GM23338 (cell line): ENCODE measurements at regions not wholly inside any gene's neighbourhood (a gene's known extent, or its start where the extent isn't known, plus 50 kb on each side); places are given as distances from the start of the nearest gene placed in this dataset.

Source experiments
- ATAC-seq: fragments of 200-7000 bp; cut with Tn5 transposase; 3 replicates; pipeline ENCODE4 v1.9.1; 2020
- DNase-seq: peaks from one replicate; pipeline ENCODE4 v3.0.0-alpha.2; 2015; ENCODE audit warnings: low spot score
- H2AFZ ChIP-seq: fragments of 200-600 bp; sonication (generic); 2 replicates; pipeline ENCODE4 v1.8.0; 2016; ENCODE audit warnings: antibody characterized with exemption, mild to moderate bottlenecking, moderate library complexity
- H3F3A ChIP-seq: fragments of 200-600 bp; sonication (generic); replicated peaks from 2 replicates; pipeline ENCODE4 v1.8.0; 2017; ENCODE audit warnings: antibody characterized with exemption, mixed run types, low read depth
- H3K27ac ChIP-seq: fragments of 200-600 bp; sonication (generic); 2 replicates; pipeline ENCODE4 v1.6.1; 2016; ENCODE audit warnings: low read depth
- H3K27me3 ChIP-seq: fragments of 200-600 bp; sonication (generic); 2 replicates; pipeline ENCODE4 v1.8.0; 2016; ENCODE audit warnings: mild to moderate bottlenecking, mixed run types, moderate library complexity; ENCODE audit not compliant: insufficient read depth
- H3K36me3 ChIP-seq: fragments of 200-600 bp; sonication (generic); 2 replicates; pipeline ENCODE4 v1.8.0; 2016; ENCODE audit warnings: mild to moderate bottlenecking; ENCODE audit not compliant: insufficient read depth
- H3K4me1 ChIP-seq: fragments of 200-600 bp; sonication (generic); 2 replicates; pipeline ENCODE4 v1.8.0; 2016; ENCODE audit warnings: mild to moderate bottlenecking, moderate library complexity; ENCODE audit not compliant: insufficient read depth
- H3K4me2 ChIP-seq: fragments of 200-600 bp; sonication (generic); 2 replicates; pipeline ENCODE4 v1.7.1; 2017; ENCODE audit warnings: mixed run types
- H3K4me3 ChIP-seq: fragments of 200-600 bp; sonication (generic); 2 replicates; pipeline ENCODE4 v1.6.1; 2016; ENCODE audit warnings: mixed run types
- H3K79me2 ChIP-seq: fragments of 200-600 bp; sonication (generic); replicated peaks from 2 replicates; pipeline ENCODE4 v1.8.0; 2017; ENCODE audit warnings: mild to moderate bottlenecking; ENCODE audit not compliant: insufficient read depth
- H3K9me2 ChIP-seq: fragments of 200-600 bp; sonication (generic); 2 replicates; pipeline ENCODE4 v1.8.0; 2017; ENCODE audit not compliant: insufficient read depth
- H4K20me1 ChIP-seq: fragments of 200-600 bp; sonication (generic); replicated peaks from 2 replicates; pipeline ENCODE4 v1.8.0; 2017; ENCODE audit warnings: mild to moderate bottlenecking; ENCODE audit not compliant: insufficient read depth
- H3K27ac Mint-ChIP-seq: 2 replicates; pipeline ENCODE4 v1.8.0; 2020; ENCODE audit warnings: inconsistent platforms, mild to moderate bottlenecking, moderate library complexity, mixed read lengths
- H3K27me3 Mint-ChIP-seq: 3 replicates; pipeline ENCODE4 v1.8.0; 2022; ENCODE audit warnings: low read depth, mild to moderate bottlenecking, moderate library complexity, mixed read lengths, inconsistent platforms; ENCODE audit not compliant: insufficient read depth, poor library complexity
- H3K36me3 Mint-ChIP-seq: 3 replicates; pipeline ENCODE4 v1.8.0; 2021; ENCODE audit warnings: low read depth, mild to moderate bottlenecking, inconsistent platforms, moderate library complexity, mixed read lengths
- H3K4me1 Mint-ChIP-seq: 3 replicates; pipeline ENCODE4 v1.8.0; 2020; ENCODE audit warnings: mild to moderate bottlenecking, inconsistent platforms, mixed read lengths
- H3K4me3 Mint-ChIP-seq: 3 replicates; pipeline ENCODE4 v1.8.0; 2021; ENCODE audit warnings: moderate library complexity, mild to moderate bottlenecking, inconsistent platforms, mixed read lengths
- H3K9me3 Mint-ChIP-seq: 3 replicates; pipeline ENCODE4 v1.8.0; 2020; ENCODE audit warnings: moderate library complexity, mild to moderate bottlenecking, inconsistent platforms, mixed read lengths
- CREB1 ChIP-seq: fragments of 250-450 bp; sonication (Bioruptor Pico); IDR thresholded peaks from 2 replicates; pipeline ENCODE4 v1.5.0; 2020; ENCODE audit warnings: low read depth, mild to moderate bottlenecking, moderate library complexity
- EZH2 ChIP-seq: fragments of 200-600 bp; sonication (generic); IDR thresholded peaks from one replicate; pipeline ENCODE4 v1.8.0; 2017; ENCODE audit warnings: antibody characterized with exemption, mild to moderate bottlenecking, low read depth; ENCODE audit not compliant: unreplicated experiment
- EZH2phosphoT487 ChIP-seq: fragments of 200-600 bp; sonication (generic); IDR thresholded peaks from one replicate; pipeline ENCODE4 v1.8.1; 2018; ENCODE audit warnings: antibody characterized with exemption; ENCODE audit not compliant: unreplicated experiment
- JUNB ChIP-seq: IDR thresholded peaks from one replicate; pipeline ENCODE4 v1.6.1; 2016; ENCODE audit warnings: antibody characterized with exemption; ENCODE audit not compliant: unreplicated experiment
- NANOG ChIP-seq: IDR thresholded peaks from 2 replicates; pipeline ENCODE4 v1.6.1; 2016; ENCODE audit warnings: antibody characterized with exemption, borderline replicate concordance
- POLR2AphosphoS5 ChIP-seq: IDR thresholded peaks from 2 replicates; pipeline ENCODE4 v1.6.1; 2016; ENCODE audit warnings: antibody characterized with exemption, low read depth
- STAT1 ChIP-seq: IDR thresholded peaks from one replicate; pipeline ENCODE4 v1.6.1; 2016; ENCODE audit warnings: antibody characterized with exemption; ENCODE audit not compliant: unreplicated experiment
- ZNF114 ChIP-seq: fragments of 250-450 bp; sonication (Bioruptor Pico); IDR thresholded peaks from 2 replicates; pipeline ENCODE4 v1.5.0; 2020; ENCODE audit warnings: mild to moderate bottlenecking, moderate library complexity
- ZNF331 ChIP-seq: fragments of 250-450 bp; sonication (Bioruptor Pico); IDR thresholded peaks from 2 replicates; pipeline ENCODE4 v1.5.0; 2020; ENCODE audit warnings: low read depth, mild to moderate bottlenecking, moderate library complexity
- TF ChIP-seq, protein P1 (sequence below): IDR thresholded peaks from one replicate; pipeline ENCODE4 v1.6.1; 2018; ENCODE audit warnings: antibody characterized with exemption; ENCODE audit not compliant: unreplicated experiment
- TF ChIP-seq, protein P2 (sequence below), 2 experiments: fragments of 200-600 bp in 1 of 2; sonication (generic) in 1 of 2; conservative IDR thresholded peaks; 2 replicates each; pipeline versions ENCODE4 v1.5.1 to v1.6.1; 2016 to 2017; ENCODE audit warnings: antibody characterized with exemption in 2 of 2, low read depth in 2 of 2, mild to moderate bottlenecking in 2 of 2, moderate library complexity in 1 of 2
- TF ChIP-seq, protein P3 (sequence below): fragments of 250-450 bp; sonication (Bioruptor Pico); IDR thresholded peaks from 2 replicates; pipeline ENCODE4 v1.5.0; 2020; ENCODE audit warnings: mild to moderate bottlenecking, moderate library complexity
- TF ChIP-seq, protein P4 (sequence below): IDR thresholded peaks from 2 replicates; pipeline ENCODE4 v1.6.1; 2016; ENCODE audit warnings: antibody characterized with exemption

DNA sequence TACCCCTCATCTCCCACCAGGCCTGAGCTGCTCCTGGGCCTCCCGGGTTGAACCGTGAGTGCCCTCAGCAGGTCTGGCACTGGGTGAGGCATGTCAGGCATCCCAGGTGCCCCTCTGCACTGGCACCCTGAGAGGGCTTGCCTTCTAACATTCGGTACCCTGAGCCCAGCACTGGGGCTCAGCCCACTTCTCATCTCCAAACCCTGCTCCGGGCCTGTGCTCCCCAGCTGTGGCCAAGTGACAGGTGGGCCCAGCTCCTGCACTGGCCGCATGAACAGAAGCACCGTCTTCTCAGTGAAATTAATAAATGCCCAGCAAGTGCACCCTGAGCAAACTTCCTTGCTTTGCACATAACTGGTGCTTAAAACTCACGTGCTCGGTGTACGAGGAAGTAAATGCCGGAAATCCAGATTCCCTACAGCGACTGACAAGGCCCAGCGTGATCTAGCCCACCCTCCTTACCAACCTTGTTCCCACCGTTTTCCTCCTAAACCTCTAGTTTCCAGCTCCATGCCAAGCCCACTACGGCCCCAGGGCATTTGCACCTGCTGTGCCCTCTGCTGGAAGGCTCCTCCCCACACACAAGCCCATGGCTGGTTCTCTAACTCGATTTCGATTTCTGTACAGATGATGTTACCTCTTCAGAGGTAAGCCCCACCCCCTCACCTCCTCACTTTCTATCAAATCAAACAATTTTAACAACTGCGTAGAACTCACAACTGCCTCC, 115.2 kb upstream of the NCOR2 start:
- Histone ChIP-seq H3K9me2 (no peaks in the 10 kb centered on the region), H4K20me1 (no peaks in the 10 kb centered on the region), H3F3A (no peaks in the 10 kb centered on the region), H3K27me3 (no peaks in the 10 kb centered on the region), H3K27ac (no peak overlapping the region), H3K4me3 (no peak overlapping the region), H3K36me3 (no peaks in the 10 kb centered on the region), H3K4me2 (no peak overlapping the region), H3K4me1 (peaks cover under 1% of the 10 kb centered on the region; the same call in 1 of the 2 replicates), H2AFZ (no peak overlapping the region), H3K79me2 (no peaks in the 10 kb centered on the region)
- no peak for DNase-seq
- Mint-ChIP-seq H3K4me1 (peaks cover 39% of the 10 kb centered on the region), H3K27me3 (peaks cover 8% of the 10 kb centered on the region), H3K36me3 (no peaks in the 10 kb centered on the region; the same call in 2 of the 3 replicates), H3K27ac (no peak overlapping the region), H3K9me3 (no peaks in the 10 kb centered on the region), H3K4me3 (no peak overlapping the region)
- TF ChIP-seq STAT1 (no peak), POLR2AphosphoS5 (no peak), EZH2 (no peak), ZNF114 (CRISPR knock-in tag) (no peak), NANOG (no peak), ZNF331 (CRISPR knock-in tag) (no peak), CREB1 (CRISPR knock-in tag) (no peak), JUNB (no peak), EZH2phosphoT487 (no peak)
- TF ChIP-seq, protein P1, sequence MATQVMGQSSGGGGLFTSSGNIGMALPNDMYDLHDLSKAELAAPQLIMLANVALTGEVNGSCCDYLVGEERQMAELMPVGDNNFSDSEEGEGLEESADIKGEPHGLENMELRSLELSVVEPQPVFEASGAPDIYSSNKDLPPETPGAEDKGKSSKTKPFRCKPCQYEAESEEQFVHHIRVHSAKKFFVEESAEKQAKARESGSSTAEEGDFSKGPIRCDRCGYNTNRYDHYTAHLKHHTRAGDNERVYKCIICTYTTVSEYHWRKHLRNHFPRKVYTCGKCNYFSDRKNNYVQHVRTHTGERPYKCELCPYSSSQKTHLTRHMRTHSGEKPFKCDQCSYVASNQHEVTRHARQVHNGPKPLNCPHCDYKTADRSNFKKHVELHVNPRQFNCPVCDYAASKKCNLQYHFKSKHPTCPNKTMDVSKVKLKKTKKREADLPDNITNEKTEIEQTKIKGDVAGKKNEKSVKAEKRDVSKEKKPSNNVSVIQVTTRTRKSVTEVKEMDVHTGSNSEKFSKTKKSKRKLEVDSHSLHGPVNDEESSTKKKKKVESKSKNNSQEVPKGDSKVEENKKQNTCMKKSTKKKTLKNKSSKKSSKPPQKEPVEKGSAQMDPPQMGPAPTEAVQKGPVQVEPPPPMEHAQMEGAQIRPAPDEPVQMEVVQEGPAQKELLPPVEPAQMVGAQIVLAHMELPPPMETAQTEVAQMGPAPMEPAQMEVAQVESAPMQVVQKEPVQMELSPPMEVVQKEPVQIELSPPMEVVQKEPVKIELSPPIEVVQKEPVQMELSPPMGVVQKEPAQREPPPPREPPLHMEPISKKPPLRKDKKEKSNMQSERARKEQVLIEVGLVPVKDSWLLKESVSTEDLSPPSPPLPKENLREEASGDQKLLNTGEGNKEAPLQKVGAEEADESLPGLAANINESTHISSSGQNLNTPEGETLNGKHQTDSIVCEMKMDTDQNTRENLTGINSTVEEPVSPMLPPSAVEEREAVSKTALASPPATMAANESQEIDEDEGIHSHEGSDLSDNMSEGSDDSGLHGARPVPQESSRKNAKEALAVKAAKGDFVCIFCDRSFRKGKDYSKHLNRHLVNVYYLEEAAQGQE = no peak
- TF ChIP-seq, protein P2, sequence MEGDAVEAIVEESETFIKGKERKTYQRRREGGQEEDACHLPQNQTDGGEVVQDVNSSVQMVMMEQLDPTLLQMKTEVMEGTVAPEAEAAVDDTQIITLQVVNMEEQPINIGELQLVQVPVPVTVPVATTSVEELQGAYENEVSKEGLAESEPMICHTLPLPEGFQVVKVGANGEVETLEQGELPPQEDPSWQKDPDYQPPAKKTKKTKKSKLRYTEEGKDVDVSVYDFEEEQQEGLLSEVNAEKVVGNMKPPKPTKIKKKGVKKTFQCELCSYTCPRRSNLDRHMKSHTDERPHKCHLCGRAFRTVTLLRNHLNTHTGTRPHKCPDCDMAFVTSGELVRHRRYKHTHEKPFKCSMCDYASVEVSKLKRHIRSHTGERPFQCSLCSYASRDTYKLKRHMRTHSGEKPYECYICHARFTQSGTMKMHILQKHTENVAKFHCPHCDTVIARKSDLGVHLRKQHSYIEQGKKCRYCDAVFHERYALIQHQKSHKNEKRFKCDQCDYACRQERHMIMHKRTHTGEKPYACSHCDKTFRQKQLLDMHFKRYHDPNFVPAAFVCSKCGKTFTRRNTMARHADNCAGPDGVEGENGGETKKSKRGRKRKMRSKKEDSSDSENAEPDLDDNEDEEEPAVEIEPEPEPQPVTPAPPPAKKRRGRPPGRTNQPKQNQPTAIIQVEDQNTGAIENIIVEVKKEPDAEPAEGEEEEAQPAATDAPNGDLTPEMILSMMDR (conservative IDR thresholded peaks at IDR 0.05; ENCODE audit: low read depth in 2 of 2) = no peak
- TF ChIP-seq, protein P3, sequence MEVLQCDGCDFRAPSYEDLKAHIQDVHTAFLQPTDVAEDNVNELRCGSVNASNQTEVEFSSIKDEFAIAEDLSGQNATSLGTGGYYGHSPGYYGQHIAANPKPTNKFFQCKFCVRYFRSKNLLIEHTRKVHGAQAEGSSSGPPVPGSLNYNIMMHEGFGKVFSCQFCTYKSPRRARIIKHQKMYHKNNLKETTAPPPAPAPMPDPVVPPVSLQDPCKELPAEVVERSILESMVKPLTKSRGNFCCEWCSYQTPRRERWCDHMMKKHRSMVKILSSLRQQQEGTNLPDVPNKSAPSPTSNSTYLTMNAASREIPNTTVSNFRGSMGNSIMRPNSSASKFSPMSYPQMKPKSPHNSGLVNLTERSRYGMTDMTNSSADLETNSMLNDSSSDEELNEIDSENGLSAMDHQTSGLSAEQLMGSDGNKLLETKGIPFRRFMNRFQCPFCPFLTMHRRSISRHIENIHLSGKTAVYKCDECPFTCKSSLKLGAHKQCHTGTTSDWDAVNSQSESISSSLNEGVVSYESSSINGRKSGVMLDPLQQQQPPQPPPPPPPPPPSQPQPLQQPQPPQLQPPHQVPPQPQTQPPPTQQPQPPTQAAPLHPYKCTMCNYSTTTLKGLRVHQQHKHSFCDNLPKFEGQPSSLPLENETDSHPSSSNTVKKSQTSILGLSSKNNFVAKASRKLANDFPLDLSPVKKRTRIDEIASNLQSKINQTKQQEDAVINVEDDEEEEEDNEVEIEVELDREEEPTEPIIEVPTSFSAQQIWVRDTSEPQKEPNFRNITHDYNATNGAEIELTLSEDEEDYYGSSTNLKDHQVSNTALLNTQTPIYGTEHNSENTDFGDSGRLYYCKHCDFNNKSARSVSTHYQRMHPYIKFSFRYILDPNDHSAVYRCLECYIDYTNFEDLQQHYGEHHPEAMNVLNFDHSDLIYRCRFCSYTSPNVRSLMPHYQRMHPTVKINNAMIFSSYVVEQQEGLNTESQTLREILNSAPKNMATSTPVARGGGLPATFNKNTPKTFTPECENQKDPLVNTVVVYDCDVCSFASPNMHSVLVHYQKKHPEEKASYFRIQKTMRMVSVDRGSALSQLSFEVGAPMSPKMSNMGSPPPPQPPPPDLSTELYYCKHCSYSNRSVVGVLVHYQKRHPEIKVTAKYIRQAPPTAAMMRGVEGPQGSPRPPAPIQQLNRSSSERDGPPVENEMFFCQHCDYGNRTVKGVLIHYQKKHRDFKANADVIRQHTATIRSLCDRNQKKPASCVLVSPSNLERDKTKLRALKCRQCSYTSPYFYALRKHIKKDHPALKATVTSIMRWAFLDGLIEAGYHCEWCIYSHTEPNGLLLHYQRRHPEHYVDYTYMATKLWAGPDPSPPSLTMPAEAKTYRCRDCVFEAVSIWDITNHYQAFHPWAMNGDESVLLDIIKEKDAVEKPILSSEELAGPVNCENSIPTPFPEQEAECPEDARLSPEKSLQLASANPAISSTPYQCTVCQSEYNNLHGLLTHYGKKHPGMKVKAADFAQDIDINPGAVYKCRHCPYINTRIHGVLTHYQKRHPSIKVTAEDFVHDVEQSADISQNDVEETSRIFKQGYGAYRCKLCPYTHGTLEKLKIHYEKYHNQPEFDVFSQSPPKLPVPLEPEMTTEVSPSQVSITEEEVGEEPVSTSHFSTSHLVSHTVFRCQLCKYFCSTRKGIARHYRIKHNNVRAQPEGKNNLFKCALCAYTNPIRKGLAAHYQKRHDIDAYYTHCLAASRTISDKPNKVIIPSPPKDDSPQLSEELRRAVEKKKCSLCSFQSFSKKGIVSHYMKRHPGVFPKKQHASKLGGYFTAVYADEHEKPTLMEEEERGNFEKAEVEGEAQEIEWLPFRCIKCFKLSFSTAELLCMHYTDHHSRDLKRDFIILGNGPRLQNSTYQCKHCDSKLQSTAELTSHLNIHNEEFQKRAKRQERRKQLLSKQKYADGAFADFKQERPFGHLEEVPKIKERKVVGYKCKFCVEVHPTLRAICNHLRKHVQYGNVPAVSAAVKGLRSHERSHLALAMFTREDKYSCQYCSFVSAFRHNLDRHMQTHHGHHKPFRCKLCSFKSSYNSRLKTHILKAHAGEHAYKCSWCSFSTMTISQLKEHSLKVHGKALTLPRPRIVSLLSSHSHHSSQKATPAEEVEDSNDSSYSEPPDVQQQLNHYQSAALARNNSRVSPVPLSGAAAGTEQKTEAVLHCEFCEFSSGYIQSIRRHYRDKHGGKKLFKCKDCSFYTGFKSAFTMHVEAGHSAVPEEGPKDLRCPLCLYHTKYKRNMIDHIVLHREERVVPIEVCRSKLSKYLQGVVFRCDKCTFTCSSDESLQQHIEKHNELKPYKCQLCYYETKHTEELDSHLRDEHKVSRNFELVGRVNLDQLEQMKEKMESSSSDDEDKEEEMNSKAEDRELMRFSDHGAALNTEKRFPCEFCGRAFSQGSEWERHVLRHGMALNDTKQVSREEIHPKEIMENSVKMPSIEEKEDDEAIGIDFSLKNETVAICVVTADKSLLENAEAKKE (CRISPR knock-in tag) = no peak
- TF ChIP-seq, protein P4, sequence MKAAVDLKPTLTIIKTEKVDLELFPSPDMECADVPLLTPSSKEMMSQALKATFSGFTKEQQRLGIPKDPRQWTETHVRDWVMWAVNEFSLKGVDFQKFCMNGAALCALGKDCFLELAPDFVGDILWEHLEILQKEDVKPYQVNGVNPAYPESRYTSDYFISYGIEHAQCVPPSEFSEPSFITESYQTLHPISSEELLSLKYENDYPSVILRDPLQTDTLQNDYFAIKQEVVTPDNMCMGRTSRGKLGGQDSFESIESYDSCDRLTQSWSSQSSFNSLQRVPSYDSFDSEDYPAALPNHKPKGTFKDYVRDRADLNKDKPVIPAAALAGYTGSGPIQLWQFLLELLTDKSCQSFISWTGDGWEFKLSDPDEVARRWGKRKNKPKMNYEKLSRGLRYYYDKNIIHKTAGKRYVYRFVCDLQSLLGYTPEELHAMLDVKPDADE = no peak
- ATAC-seq = no peak
